HG02759 (cell line): ENCODE measurements at regions not wholly inside any gene's neighbourhood (a gene's known extent, or its start where the extent isn't known, plus 50 kb on each side); places are given as distances from the start of the nearest gene placed in this dataset.

Source experiments
- ATAC-seq: cut with Tn5 transposase; IDR thresholded peaks from one replicate; pipeline ENCODE4 v1.9.1; 2021; ENCODE audit warnings: mild to moderate bottlenecking, moderate library complexity; ENCODE audit not compliant: unreplicated experiment

GRCh38 chr4:19455196-19455595 lies 796.5 kb upstream of the SLIT2 start:
- no peak for ATAC-seq

- no peak for ATAC-seq
Observed at GRCh38 chr4:19438233-19438632, 813.5 kb upstream of the SLIT2 start.

GRCh38 chr4:19437008-19437407 lies 814.7 kb upstream of the SLIT2 start:
- ATAC-seq = no peak

- no peak for ATAC-seq
Observed at GRCh38 chr4:19429684-19430083, 822.0 kb upstream of the SLIT2 start.

DNA sequence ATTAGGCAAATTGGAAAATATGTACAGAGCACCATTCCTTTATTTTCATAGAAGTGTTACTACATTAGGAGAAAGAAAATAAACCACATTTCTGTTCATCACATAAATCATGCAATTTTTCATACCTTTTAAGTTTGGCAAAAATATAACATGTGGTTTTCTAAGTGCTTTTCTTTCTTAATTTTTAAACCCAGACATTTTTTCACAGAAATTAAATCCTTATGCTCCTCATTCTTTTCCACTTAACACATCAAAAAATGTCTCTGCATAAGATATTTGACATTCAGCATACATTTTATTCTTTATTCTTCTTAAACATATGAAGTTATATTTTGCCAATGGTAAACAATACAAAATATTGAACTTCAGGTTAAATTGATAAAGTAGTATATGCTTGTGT lies 826.6 kb upstream of the SLIT2 start:
- ATAC-seq = no peak

GRCh38 chr4:19417256-19417655 lies 834.4 kb upstream of the SLIT2 start:
- ATAC-seq = no peak

DNA sequence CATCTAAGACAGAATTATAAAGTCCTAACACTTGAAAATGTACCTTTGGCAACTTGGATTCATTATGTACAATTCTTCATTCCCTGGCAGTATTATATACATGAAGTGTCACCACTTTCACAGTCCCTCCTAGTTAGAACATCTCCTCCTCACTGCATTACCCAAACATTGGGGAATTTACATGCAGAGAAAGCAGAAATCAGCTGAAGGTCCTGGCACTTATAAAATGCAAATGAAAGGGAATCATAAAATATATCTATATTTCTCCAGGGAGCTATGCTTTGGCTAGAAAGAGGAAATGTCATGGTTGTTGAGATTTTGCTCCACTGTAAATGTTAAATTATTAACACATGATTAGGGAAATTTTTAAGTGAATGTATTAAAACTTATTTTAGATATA lies 835.6 kb upstream of the SLIT2 start:
- no peak for ATAC-seq

DNA sequence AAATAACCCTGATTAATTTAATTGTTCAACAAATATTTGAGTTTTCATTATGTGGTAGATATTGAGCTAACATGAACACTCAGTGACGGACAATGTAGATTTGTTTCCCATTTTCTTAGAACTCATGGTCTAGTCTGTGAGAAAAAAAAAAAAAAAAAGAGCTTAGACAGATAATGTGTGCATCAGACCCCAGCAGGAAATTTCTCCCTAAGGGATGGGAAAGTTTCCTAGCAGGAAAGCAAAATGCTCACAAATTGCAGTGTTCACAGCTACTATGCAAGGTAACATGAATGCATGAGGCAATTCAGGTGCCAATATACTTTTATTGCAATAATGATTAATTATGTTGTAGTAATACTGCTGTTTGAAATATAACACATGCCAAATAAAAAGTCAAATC lies 843.2 kb upstream of the SLIT2 start:
- ATAC-seq = no peak

GRCh38 chr4:19406789-19407188 lies 844.9 kb upstream of the SLIT2 start:
- no peak for ATAC-seq

- ATAC-seq = no peak
Observed at GRCh38 chr4:19403786-19404370, 847.8 kb upstream of the SLIT2 start.

DNA sequence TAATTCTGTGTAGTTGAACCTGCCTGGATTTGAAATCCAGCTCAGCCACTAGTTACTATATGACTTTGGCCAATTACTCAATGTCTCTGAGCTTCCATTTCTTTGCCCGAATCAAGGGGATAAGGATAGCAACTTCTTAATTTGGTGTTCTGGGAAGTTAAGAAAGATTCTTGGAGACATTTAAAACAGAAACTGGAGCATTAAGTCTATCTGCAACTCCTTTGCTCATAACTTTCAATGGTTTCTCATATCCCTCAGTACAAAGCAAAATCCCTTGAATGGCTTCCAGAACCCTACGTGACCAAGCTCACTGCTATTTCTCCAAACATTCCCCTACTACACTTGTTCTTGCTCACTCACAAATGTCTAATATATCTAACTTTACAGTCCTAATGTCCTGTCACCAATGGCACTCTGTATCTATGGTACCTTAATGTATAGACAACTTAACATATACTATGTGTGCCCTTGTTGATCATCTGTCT lies 849.1 kb upstream of the SLIT2 start:
- ATAC-seq = no peak

DNA sequence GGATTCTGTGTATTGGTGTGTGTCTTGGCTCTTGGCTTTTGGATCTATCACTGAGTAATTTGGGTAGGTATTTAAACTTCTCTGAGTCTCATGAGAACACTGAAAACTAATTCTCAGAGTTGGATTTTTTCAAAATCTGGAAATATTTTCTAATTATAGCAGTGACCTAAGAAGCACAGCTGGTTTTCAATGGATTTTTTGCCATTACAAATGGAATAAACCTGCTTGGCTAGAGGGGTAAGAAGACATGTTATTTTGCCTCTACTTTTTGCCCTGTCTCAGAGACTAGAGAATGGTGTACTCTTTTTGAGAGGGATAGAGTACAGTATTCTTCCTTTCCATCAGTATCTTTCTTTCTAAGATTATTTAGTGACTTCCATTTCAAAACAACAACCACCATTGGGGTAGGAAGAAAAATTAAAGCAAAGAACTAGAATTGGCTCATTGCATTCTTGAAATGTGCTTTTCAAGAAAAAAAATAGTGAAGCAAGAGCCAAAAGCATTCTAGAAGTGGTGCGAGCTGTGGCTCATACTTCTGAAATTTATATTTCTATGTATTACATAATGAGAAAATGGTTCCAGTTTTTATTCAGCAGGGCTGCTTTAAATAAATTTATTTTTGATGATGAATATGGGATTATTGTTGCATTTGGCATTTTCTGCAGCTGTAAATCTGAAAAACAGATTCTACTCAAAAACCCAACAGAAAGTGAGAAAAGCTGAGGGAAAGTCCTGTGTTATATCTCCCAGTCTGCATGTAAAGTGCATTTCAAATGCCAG lies 850.2 kb upstream of the SLIT2 start:
- no peak for ATAC-seq

GRCh38 chr4:19400820-19401219 lies 850.9 kb upstream of the SLIT2 start:
- no peak for ATAC-seq

- ATAC-seq = no peak
Observed at GRCh38 chr4:19399001-19399400, 852.7 kb upstream of the SLIT2 start.

- ATAC-seq = no peak
Observed at GRCh38 chr4:19386786-19387185, 864.9 kb upstream of the SLIT2 start.

DNA sequence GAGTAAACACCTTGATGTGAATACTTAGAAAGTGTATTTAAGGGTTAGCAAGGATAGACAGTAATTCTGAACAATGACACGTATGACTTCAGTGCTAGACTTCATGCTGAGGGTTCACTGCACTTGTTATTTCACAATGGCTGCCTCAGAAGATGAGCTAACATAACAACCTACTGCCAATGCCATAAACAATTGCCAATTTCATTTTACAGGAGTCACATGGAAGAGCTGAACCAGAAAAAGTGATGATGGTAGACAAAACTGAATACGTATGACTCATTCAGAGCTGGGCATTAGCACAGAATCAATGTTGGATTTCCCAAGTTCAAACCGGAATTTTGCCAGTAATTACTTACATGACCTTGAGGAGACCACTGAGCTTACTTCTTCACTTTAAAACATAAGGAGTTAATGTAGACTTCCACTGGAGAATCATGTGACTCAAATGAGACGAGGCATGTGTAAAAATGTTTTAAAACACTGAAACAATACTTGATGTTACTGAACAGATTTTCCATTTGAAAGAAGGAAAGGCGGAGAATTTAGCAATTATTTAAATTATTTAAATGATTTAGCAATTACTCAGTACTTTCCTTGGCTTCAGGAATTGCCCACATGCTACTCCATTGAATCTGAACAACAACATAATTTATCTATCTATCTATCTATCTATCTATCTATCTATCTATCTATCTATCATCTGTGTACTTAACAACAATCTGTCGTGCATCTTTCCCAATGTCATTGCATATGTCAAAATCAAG lies 868.5 kb upstream of the SLIT2 start:
- no peak for ATAC-seq

- ATAC-seq = no peak
Observed at GRCh38 chr4:19381068-19381467, 870.6 kb upstream of the SLIT2 start.

DNA sequence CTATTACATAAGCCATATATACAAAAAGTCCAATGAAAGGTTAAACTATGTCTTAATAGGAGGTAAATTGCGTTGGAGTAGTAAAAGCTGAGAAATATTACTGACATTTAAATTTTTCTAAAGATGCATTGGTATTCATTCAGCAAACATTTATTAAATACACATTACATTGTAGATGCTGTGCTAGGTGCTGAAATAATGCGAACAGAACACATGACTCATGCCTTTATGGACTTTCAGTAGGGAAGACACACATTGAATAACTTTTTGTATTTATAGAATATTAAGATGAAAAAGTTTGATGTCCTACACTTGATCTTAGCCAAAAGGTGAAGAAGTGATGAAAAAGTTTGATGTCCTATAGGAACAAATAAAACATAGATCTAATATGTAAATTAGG lies 871.1 kb upstream of the SLIT2 start:
- ATAC-seq = no peak

GRCh38 chr4:19379191-19379708 lies 872.5 kb upstream of the SLIT2 start:
- no peak for ATAC-seq

GRCh38 chr4:19375931-19376330 lies 875.8 kb upstream of the SLIT2 start:
- no peak for ATAC-seq

- ATAC-seq = no peak
Observed at GRCh38 chr4:19375136-19375804, 876.4 kb upstream of the SLIT2 start.
